ENCODE measurements at regions not wholly inside any gene's neighbourhood (a gene's known extent, or its start where the extent isn't known, plus 50 kb on each side); places are given as distances from the start of the nearest gene placed in this dataset.
"Not testable (repeated sequence)": the region's sequence is repeated elsewhere in the genome, so short reads cannot be mapped to it uniquely, and the experiment has no call there.

DNA sequence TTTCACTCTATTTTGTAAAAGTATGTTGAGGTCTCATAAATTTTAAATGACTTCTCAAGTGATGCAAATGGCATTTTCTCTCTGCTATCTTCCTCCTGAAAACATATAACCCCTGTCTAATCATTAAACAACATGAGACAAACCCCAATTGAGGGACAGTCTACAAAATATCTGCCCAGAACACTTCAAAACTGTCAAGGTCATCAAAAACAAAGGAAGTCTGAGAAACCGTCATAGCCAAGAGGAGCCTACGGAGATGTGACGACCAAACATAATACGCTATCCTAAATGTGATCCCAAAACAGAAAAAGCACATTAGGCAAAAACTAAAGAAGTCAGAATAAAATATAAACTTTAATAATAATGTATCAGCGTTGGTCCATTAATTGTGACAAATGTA is 282.3 kb upstream of the SEMA3C start:
- FAIRE-seq = no peak
- no peak for DNase-seq (ENCODE audit: insufficient read length, low spot score)

DNA sequence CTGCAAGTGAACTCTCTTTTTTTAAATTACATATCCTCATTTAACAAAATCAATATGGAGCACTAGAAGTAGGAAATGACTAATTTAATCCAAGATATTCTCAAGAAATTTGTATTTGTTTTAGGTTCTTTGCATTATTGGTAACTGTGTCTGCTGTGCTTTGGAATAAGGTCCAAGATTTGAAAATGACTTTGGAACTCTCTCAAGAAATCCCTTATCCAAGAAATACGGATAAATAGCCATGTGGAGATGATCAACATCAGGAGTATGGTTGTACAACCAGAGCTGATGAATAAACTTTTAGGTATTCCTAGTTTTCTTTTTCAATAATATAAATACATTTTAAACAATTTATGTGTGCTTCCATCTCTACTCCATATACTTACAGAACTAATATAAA is 279.9 kb upstream of the SEMA3C start:
- no peak for DNase-seq (ENCODE audit: insufficient read length, low spot score)

DNA sequence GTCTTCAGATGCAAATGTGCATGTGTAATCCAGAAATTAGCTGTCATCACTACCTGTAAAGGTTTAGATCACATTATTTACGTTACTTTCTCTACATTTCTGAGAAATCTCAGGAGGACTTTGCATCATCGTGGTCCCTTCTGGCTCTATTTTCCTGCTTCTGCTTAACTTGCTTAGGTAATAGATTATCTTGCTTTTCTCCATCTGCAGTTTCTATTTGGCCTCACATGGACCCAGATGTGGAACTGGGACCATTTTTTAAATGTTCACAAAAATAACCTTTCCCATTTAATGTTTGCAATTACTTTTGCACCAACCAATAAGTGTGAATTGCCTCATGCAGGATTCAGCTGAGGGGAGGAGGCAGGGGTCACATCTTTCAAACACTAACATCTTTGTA is 278.4 kb upstream of the SEMA3C start:
- FAIRE-seq (no peak), DNase-seq (ENCODE audit: insufficient read length, low spot score) (no peak)

More for the DNA sequence above, 279.9 kb upstream of the SEMA3C start:
- no peak for FAIRE-seq

DNA sequence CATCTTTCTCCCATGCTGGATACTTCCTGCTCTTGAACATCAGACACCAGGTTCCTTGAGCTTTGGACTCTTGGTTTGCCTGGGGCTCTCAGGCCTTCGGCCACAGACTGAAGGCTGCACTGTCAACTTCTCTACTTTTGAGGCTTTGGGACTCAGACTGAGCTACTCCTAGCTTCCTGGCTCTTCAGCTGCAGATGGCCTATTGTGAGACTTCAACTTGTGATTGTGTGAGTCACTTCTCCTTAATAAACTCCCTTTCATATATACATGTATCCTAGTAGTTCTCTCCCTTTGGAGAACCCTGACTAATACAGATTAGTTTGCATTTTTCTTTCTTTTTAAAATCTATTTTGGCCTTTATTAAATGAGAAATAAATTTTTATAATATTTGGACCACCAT is 276.2 kb upstream of the SEMA3C start:
- no peak for DNase-seq (ENCODE audit: insufficient read length, low spot score)
- no peak for FAIRE-seq

DNA sequence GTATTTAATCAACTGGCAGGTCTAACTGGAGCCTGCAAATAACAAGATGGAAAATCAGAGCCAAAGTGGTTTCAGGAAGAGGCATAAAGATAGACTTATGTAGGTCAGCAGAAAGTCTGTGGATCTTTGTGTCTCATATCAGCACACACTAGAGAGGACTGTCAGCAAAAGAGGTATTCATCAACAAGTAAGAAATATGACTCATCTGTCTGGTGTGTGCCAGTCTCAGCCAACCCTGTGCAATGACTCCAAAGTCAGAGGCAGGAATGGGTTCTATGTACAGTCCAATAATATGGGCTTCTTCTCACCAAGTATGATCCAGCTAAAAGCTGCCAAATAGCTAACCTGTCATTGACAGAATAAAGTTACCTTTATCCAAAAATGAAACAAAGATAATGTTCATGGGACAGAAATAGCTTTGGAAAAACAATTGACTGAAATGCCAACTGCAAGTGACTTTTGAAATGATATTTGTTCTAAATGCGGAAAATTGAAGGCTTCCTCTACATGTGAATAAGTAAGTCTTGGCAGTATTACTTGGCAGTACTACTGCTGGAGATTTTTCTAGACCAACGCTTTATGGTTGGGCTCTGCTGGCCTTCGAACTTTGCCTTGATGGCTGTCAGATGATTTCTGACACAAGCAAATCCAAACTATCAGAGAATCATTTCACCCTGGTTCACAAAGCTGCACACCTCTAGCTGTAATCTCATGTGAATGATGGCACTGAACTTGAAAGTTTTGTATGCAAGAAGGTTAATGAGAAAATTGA is 272.3 kb upstream of the SEMA3C start:
- FAIRE-seq (no peak), DNase-seq (ENCODE audit: insufficient read length, low spot score) (no peak)

DNA sequence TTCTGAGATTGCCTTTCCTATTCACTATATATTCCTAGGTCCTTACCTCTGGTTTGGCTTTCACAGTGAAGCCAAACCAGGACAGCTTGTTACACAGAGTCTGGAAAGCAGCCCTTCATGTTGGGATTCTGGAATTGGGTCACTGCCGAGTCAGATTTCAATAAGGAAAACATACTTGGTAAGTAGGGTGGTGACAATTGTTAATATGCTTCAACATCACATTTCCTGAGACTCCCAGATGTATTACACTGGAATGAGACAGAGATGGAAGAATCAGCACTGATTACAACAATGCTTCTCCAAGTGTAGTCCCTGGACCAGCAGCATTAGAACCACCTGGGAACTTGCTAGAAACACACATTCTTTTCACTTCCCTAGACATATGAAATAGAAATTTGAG is 268.9 kb upstream of the SEMA3C start:
- FAIRE-seq (no peak), DNase-seq (ENCODE audit: insufficient read length, low spot score) (no peak)

DNA sequence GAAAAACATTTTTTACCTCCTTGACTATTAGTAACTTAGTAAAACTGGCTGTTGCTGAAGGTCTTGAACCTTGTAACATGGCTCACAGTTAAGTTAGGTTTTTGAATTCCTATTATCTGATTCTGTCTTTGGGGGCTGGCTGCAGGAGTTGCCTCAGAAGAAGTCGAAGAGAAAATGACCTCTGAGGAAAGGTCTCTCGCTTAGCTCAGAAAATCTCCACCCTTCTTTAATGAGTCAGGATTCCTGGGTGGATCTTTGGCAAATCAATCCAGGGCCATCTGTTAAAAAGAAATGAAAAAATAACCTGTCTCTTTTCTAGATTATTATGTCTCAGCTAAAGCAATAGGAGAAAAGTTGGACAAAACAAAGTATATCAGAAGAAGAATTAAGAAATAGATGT is 267.8 kb upstream of the SEMA3C start:
- no peak for FAIRE-seq
- no peak for DNase-seq (ENCODE audit: insufficient read length, low spot score)

DNA sequence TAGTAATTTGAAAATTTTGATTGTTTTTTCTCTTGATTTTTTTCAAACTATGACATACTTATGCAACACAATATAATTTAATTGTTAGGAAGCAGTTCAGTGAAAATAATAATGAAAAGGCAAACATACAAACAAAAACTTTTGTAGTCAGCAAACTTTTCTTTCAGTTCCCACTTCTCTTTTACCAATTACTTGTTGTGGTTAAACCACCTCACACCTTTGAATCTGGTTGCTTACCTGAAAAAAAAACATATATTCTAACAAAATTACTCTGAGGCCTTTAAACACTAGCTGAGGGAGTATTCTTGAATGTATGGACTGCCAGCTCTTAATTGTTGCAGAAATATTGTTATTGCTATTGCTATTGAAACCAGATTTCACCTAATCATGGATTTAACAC is 266.2 kb upstream of the SEMA3C start:
- DNase-seq (ENCODE audit: insufficient read length, low spot score) = no peak
- FAIRE-seq = no peak

DNA sequence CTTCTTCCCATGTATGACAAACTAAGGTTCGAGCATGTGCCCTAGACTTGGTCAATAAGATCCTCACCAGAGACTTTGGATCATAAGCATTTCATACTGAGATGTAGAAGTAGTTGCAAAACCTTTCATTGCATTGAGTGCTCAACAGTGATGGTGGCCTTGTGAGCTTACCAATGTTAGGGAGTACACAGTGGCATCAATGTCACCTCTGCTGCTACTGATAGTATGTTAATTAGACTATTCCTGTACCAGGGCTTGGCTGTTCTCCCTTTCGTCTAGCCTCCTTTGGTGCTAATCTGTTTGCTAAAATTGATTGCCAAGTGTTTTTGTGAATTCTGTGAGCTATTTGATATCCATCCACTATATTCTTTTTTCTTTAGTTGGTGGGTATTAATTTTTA is 264.5 kb upstream of the SEMA3C start:
- DNase-seq (ENCODE audit: insufficient read length, low spot score) (no peak), FAIRE-seq (no peak)

DNA sequence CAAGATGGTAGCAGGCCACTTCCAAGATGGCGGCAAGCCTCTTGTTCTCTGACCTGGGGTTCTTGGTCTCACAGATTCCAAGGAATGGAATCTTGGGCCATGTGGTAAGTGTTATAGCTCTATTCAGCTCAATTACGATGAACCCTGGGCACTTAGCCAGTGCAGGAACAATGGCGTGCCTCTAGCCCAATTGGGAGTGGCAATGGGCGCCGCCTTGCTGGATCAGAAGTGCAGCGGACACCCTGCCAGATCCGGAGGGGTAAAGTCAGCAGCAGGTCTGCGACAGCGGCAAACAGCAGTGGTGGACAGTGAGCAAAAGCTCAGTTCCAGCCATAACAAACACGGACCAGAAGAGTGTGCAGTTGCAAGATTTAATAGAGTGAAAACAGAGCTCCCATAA is 263.2 kb upstream of the SEMA3C start:
- not testable (repeated sequence) for FAIRE-seq

DNA sequence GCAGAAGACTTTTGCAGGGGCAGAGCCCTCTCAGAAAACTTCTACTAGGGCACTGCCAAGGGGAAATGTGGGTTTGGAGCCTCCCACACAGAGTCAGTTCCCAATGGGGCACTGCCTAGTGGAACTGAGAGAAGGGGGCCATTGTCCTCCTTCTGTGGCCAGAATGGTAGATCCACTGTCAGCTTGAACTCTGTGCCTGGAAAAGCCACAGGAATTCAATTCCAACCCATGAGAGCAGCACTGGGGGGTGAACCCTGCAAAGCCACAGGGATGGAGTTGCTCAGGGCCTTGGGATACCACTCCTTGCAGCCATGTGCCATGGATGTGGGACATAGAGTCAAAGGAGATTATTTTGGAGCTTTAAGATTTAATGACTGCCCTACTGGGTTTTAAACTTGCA is 262.2 kb upstream of the SEMA3C start:
- DNase-seq (ENCODE audit: insufficient read length, low spot score) = no peak
- no peak for FAIRE-seq

More for the DNA sequence above, 263.2 kb upstream of the SEMA3C start:
- DNase-seq (ENCODE audit: insufficient read length, low spot score) = not testable (repeated sequence)

DNA sequence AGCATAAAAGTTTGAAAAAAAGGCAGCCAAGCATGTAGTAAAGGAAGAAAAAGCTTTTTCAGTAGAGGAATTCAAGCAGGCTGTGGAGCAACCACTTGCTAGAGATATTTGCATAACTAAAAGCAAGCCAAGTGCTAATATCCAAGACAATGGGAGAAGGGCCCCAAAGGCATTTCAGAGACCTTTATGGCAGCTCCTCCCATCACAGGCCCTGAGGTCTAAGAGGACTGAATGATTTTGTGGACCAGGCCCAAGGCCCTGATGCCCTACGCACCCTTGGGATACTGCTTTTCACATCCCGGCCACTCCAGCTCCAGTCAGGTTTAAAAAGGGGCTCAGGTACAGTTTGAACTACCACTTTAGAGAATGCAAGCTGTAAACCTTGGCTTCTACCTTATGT is 261.7 kb upstream of the SEMA3C start:
- DNase-seq (ENCODE audit: insufficient read length, low spot score) = no peak
- FAIRE-seq = no peak

DNA sequence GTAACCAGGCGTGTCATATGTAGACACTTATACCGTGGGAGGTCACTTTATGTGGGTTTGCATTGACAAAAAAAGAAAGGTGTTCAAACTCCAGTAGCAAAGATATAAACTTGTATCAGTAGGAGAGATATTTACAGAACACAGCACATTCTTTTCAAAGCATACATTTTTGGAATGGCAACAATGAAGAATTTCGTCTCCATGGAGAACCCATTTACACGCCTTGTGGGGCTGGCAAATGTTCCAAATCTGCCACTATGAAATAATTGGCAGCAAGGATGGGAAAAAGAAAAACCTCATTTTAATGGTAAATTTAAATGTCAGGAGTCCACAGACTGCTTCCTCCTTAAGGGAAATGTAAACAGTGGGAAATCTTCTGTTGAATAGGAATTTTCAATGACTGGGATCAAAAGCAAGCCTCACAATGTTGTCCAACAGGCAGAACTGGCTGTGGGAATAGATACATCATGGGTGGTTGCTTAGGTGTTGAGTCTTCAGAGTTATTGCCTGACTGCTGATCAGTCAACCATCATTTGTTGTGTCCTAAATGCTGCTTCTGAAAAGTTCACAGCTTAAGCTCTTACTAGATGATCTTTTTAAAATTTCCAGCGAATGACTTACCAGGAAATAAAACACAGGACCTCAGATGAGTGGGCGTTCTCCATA is 256.6 kb upstream of the SEMA3C start:
- no peak for FAIRE-seq
- no peak for DNase-seq (ENCODE audit: insufficient read length, low spot score)

DNA sequence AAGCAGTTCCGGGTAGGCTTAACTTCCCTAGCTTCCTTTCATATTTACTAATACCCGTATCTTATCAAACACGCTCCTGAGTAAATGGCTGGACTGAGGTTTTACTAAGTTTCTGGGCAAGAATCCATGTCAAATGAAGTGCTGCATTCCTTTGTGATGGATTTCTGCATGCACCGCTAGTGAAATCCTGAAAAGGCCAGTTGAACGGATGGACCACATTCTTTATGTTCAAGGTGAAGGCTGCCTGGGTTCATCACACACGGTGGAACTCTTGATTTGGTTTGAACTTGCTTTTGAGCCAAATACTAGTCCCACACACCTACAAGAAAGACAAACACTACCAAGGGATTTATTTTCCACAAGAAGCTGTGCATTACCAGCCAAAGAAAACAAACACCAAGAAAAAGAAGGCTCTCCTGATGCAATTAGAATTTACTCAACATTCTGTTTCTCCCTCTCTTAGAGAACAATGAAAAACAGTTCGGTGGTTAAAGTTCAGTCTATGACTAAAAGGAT is 255.0 kb upstream of the SEMA3C start:
- FAIRE-seq = no peak
- DNase-seq (ENCODE audit: insufficient read length, low spot score) = no peak

DNA sequence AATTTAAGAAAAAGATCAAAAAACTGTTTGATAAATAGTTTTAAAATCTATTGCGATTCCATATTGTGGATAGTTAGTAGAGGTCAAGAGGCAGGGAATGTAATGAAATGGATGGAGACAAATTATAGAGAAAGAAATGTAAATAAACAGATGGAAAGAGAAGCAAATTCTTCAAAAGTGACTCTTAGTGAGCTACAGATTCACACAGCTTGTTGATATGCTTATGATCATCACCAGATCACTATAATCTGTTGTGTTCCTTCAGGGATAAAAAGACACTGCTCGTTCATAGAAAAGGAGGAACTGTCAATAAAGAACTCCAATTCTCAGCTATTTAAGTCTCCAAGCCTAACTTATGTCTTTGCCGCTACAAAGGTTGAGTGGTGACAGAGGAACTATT is 251.4 kb upstream of the SEMA3C start:
- DNase-seq (ENCODE audit: insufficient read length, low spot score) (no peak), FAIRE-seq (no peak)

DNA sequence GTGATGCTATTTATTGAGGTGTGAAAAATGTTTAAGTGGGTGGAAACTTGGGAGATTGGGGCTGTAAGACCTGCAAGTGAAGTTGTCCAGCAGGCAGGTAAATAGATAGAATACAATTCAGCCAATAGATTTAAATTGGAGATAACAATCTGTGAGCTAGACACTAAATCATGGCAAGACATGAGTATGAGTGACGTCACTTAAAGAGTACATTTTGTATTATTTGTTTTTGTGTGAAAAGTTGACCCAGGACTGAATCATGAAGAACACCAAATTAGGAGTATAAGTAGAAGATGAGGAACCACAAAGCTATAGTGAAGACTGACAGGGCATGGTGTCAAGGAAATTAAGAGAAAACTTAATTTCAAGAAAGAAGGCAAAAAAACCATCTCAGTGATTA is 249.1 kb upstream of the SEMA3C start:
- FAIRE-seq (no peak), DNase-seq (ENCODE audit: insufficient read length, low spot score) (no peak)

DNA sequence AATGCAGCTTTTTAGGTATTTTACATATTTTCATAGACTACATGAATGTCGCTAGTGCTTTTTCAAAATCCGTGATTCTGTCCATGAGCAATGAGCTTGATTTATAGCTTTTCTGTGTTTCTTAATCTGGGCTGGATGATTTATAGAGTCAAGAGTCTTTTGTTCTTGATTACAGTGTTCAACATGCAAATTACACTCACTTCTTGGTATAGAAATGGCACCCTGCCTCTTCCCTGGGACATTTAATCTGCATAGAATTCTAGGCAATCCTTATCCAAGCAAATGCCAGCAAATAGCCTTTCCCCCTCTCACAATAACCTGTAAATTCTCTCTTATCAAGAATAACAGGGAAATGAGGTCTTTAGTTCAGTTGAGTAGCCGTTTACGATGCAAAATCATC is 246.2 kb upstream of the SEMA3C start:
- FAIRE-seq (no peak), DNase-seq (ENCODE audit: insufficient read length, low spot score) (no peak)

DNA sequence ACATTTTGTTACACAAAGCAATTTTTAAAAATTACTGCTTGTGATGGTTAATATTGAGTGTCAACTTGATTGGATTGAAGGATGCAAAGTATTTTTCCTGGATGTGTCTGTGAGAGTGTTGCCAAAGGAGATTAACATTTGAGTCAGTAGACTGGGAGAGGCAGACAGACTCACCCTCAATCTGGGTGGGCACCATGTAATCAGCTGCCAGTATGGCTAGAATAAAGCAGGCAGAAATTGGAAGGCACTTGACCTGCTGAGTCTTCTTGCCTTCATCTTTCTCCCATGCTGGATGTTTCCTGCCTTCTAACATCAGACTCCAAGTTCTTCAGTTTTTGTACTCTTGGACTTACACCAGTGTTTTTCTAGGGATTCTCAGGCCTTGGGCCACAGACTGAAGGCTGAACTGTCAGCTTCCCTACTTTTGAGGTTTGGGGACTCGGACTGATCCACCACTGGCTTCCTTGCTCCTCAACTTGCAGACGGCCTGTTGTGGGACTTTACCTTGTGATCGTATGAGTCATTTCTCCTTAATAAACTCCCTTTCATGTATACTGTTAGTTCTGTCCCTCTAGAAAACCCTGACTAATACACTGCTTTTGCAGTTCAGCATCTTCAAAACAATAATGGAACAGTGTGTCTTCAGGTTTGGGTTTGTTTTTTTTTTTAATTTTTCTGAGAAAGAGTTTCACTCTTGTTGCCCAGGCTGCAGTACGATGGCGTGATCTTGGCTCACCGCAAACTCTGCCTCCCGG is 244.1 kb upstream of the SEMA3C start:
- no peak for FAIRE-seq

DNA sequence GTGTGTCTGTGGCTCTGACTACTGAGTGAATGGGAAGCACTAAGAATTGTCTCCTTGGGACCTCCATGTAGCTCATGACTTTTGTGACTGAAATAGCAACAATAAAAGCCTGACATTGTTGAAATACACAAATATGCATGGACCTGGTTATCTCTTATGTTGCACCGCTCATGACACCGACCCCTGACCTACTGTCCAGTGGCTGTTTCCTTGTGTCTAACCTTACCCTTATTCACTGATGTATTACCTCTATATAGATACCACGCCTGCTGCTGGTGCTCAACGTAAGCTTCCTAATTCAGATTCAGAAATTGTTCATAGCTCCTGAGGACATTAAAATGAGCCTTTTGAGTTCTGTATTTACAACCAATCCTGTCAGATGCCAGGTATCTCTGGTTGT is 243.4 kb upstream of the SEMA3C start:
- DNase-seq (ENCODE audit: insufficient read length, low spot score) = no peak

More for the DNA sequence above, 244.1 kb upstream of the SEMA3C start:
- DNase-seq (ENCODE audit: insufficient read length, low spot score) = no peak

DNA sequence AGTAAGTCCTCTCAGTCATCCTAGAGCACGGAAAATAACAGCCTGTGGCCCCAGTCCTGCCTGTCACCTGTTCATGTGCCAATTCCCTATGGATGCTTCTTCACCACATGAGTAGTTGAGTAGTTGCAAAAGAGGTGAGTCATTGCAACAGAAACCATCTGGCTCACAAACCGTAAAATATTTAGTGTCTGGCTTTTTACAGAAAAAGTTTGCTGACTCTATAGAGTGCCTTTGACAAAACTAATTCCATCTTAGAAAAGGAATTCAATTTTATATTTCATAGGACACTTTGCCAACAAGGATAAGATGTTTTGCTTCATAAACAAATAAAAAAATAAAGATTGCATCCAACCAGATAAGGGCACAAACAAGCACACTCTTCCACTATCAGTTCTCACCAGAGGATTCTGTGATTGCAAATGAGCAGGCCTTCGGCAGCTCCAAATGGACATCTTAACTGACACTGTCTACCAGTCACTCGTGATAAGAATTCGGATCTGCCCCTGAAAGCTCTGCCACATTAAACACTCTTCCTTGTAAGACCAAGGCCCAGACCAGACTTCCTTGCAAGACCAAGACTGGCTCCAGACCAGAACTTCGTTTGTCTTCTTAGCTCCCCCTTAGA is 242.7 kb upstream of the SEMA3C start:
- no peak for FAIRE-seq
- no peak for DNase-seq (ENCODE audit: insufficient read length, low spot score)

More for the DNA sequence above, 243.4 kb upstream of the SEMA3C start:
- FAIRE-seq = no peak

DNA sequence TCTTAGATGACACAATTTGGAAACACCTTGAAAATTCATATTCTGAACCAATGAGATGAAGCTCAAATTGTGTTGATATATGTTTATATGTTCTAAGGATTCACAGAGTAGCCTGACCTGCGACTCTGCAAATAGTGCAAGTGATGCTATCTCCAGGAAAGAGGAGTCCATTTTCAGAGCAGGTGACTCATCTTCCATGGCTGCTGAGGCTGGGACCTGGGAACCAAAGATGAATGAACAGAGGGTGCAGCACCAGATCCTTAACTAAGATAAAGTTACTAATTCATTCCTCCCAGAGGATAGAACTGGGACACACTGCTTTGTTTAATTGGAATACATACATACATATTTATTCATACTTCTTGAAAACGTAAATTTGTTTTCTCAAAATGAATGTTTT is 240.6 kb upstream of the SEMA3C start:
- DNase-seq (ENCODE audit: insufficient read length, low spot score) (no peak), FAIRE-seq (no peak)

Measured in GM19239 (cell line).